GM12875 (cell line): ENCODE measurements at regions not wholly inside any gene's neighbourhood (a gene's known extent, or its start where the extent isn't known, plus 50 kb on each side); places are given as distances from the start of the nearest gene placed in this dataset.
"Not testable (repeated sequence)": the region's sequence is repeated elsewhere in the genome, so short reads cannot be mapped to it uniquely, and the experiment has no call there.

Source experiments
- H3K4me3 ChIP-seq: one replicate; pipeline ENCODE4 v1.5.1; 2011; ENCODE audit warnings: low read depth, low read length, control low read depth
- CTCF ChIP-seq: IDR thresholded peaks from 2 replicates; pipeline ENCODE4 v1.5.1; 2011; ENCODE audit warnings: low read depth, mild to moderate bottlenecking, control low read depth, inconsistent platforms, low read length, moderate library complexity, borderline replicate concordance; ENCODE audit not compliant: insufficient read depth

- TF ChIP-seq CTCF = no peak
- H3K4me3 ChIP-seq = no peak overlapping the region
These were observed 691.8 kb downstream of the TMEM121 start for GRCh38 chr14:106218174-106218573.

GRCh38 chr14:106222311-106222710 is 695.9 kb downstream of the TMEM121 start:
- H3K4me3 ChIP-seq = no peak overlapping the region
- TF ChIP-seq CTCF = no peak

GRCh38 chr14:106222731-106223130 is 696.3 kb downstream of the TMEM121 start:
- no peak for TF ChIP-seq CTCF
- H3K4me3 ChIP-seq = no peak overlapping the region

- TF ChIP-seq CTCF = no peak
These were observed 701.4 kb downstream of the TMEM121 start for GRCh38 chr14:106227793-106228192.

GRCh38 chr14:106228541-106229158 is 702.3 kb downstream of the TMEM121 start:
- TF ChIP-seq CTCF = no peak
- H3K4me3 ChIP-seq = no peak overlapping the region

More at GRCh38 chr14:106227793-106228192, 701.4 kb downstream of the TMEM121 start:
- H3K4me3 ChIP-seq = no peak overlapping the region

- no peak for TF ChIP-seq CTCF
- no peak overlapping the region for H3K4me3 ChIP-seq
These were observed 703.7 kb downstream of the TMEM121 start for GRCh38 chr14:106230071-106230470.

- not testable (repeated sequence) for H3K4me3 ChIP-seq
These were observed 706.8 kb downstream of the TMEM121 start for GRCh38 chr14:106233191-106233590.
